Prostate gland (tissue), 2 donors: ENCODE measurements at regions not wholly inside any gene's neighbourhood (a gene's known extent, or its start where the extent isn't known, plus 50 kb on each side); places are given as distances from the start of the nearest gene placed in this dataset.

Experiments
- CTCF ChIP-seq, 4 experiments: fragments of 200-600 bp in 2 of 4; fragments of 450-650 bp in 2 of 4; sonication (generic) in 2 of 4; IDR thresholded peaks; 1 replicate in 3 of 4; 2 replicates in 1 of 4; pipeline ENCODE4 v1.5.1; 2016 to 2019; ENCODE audit warnings: antibody characterized with exemption in 4 of 4, mild to moderate bottlenecking in 2 of 4, moderate library complexity in 2 of 4
- POLR2A ChIP-seq: fragments of 450-650 bp; IDR thresholded peaks from one replicate; pipeline ENCODE4 v1.6.1; 2016; ENCODE audit warnings: antibody characterized with exemption, mild to moderate bottlenecking
- POLR2AphosphoS5 ChIP-seq: sonication (generic); formaldehyde crosslinking; IDR thresholded peaks from one replicate; pipeline ENCODE4 v1.6.1; 2017; ENCODE audit warnings: antibody characterized with exemption

GRCh38 chr12:115001571-115002180, 317.7 kb upstream of the TBX3 start:
- TF ChIP-seq POLR2A = no peak
- no peak for TF ChIP-seq CTCF (IDR thresholded peaks at IDR 0.05)
- TF ChIP-seq POLR2AphosphoS5 = no peak
